ENCODE measurements at regions not wholly inside any gene's neighbourhood (a gene's known extent, or its start where the extent isn't known, plus 50 kb on each side); places are given as distances from the start of the nearest gene placed in this dataset.

DNA sequence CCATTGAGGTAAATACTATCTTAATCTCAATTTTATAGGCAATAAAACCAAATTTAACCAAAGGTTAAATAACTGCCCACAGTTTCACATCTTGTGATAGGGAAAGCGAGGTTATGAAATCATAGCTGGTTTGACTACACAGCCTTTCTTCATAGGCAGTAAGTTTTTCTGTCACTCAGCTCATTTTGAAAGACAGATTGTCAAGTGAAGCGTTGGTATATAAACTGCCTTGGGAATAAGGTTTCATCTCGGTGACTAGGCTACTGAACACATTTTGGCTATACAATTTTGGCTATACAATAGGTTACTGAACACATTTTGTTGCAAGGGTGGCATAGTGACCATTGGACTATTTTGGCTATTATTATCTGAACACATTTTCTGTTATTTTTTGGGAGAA lies 793.7 kb downstream of the TRHDE start:
- Histone ChIP-seq H3K4me2 (no peak overlapping the region), H3K9me3 (no peaks in the 10 kb centered on the region), H3K4me1 (no peaks in the 10 kb centered on the region), H3K27ac (no peak overlapping the region), H3K4me3 (no peak overlapping the region)
- ATAC-seq (no peak), FAIRE-seq (no peak), DNase-seq (ENCODE audit: low read depth in 1 of 2, low spot score in 1 of 2) (no peak)
- ChIA-PET CTCF (no interaction called here), POLR2A (no interaction called here)
- no peak for TF ChIP-seq ZNF302 (CRISPR knock-in tag; IDR thresholded peaks at IDR 0.05)
- no peak for TF ChIP-seq RAD21 (conservative IDR thresholded peaks at IDR 0.05 in 1 of 2, IDR thresholded peaks at IDR 0.05 in 1 of 2)
- TF ChIP-seq HDAC2 (IDR thresholded peaks at IDR 0.05): no peak
- TF ChIP-seq MAFK (IDR thresholded peaks at IDR 0.05; ENCODE audit: partially characterized antibody): no peak
- 6% methylated on average over 3 of the region's 3 CpGs for WGBS (ENCODE audit: missing lambda C conversion rate)

DNA sequence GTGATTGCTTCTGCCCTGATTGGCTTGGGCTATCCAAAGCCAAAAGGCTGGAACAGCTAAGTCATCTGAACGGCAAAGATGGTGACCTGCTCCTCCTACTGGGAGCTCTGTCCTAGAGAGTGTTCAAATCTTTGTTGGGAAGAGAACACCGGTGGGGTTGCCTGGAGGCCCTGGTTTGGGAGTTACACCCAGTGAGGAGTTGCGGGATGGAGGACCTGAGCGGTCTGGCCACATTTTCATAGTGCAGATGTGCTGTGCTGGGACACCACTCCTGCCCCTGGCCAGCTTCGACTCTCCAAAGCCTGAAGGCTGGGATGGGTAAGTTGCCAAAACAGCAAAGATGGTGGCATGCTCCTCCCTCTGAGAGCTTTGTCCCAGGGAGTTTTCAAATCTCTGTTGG lies 795.4 kb downstream of the TRHDE start:
- H3K4me1 ChIP-seq: no peaks in the 10 kb centered on the region
- no peak overlapping the region for H3K4me2 ChIP-seq
- DNase-seq (ENCODE audit: low read depth in 1 of 2, low spot score in 1 of 2): no peak
- TF ChIP-seq JUN (IDR thresholded peaks at IDR 0.05) (no peak), JUNB (IDR thresholded peaks at IDR 0.05) (no peak), ZNF302 (CRISPR knock-in tag; IDR thresholded peaks at IDR 0.05) (no peak), POLR2AphosphoS2 (conservative IDR thresholded peaks at IDR 0.05; ENCODE audit: low read length) (no peak), BHLHE40 (IDR thresholded peaks at IDR 0.05; ENCODE audit: low read depth, low read length) (no peak), CHD2 (IDR thresholded peaks at IDR 0.05; ENCODE audit: low read length, partially characterized antibody) (no peak), MAZ (IDR thresholded peaks at IDR 0.05; ENCODE audit: borderline replicate concordance, low read depth, low read length) (no peak)
- H3K9me3 ChIP-seq: no peaks in the 10 kb centered on the region
- POLR2A ChIA-PET: no interaction called here
- ATAC-seq: no peak
- FAIRE-seq: no peak
- CTCF ChIA-PET: interaction anchor here (1.3 kb wide), 1 partner anchor 11 kb away, joined by 3 read pairs; no protein-coding TSS in a partner anchor
- no peak overlapping the region for H3K27ac ChIP-seq
- no peak overlapping the region for H3K4me3 ChIP-seq
- 17% methylated on average over 5 of the region's 5 CpGs for WGBS (ENCODE audit: missing lambda C conversion rate)

GRCh38 chr12:73072214-73072613 lies 800.0 kb downstream of the TRHDE start:
- FAIRE-seq: no peak
- CTCF ChIA-PET: no interaction called here
- no peak for ATAC-seq
- Histone ChIP-seq H3K4me2 (no peak overlapping the region), H3K9me3 (peaks cover 7% of the 10 kb centered on the region; the same call in 1 of the 3 replicates), H3K4me3 (no peak overlapping the region), H3K4me1 (no peaks in the 10 kb centered on the region), H3K27ac (no peak overlapping the region)
- no peak for DNase-seq (ENCODE audit: low read depth in 1 of 2, low spot score in 1 of 2)
- 9% methylated on average over 4 of the region's 4 CpGs for WGBS (ENCODE audit: missing lambda C conversion rate)
- POLR2A ChIA-PET: no interaction called here
- TF ChIP-seq POLR2A (IDR thresholded peaks at IDR 0.05; ENCODE audit: low read length) (0 out of 2 replicates have a peak, but pooled peaks have one; percentile 9), MAZ (IDR thresholded peaks at IDR 0.05; ENCODE audit: borderline replicate concordance, low read depth, low read length) (no peak)
- TF ChIP-seq, protein P1, sequence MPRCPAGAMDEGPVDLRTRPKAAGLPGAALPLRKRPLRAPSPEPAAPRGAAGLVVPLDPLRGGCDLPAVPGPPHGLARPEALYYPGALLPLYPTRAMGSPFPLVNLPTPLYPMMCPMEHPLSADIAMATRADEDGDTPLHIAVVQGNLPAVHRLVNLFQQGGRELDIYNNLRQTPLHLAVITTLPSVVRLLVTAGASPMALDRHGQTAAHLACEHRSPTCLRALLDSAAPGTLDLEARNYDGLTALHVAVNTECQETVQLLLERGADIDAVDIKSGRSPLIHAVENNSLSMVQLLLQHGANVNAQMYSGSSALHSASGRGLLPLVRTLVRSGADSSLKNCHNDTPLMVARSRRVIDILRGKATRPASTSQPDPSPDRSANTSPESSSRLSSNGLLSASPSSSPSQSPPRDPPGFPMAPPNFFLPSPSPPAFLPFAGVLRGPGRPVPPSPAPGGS (IDR thresholded peaks at IDR 0.05): no peak

GRCh38 chr12:73076760-73077159 lies 804.6 kb downstream of the TRHDE start:
- no peak for FAIRE-seq
- TF ChIP-seq NFE2L2 (conservative IDR thresholded peaks at IDR 0.05; ENCODE audit: low read length): no peak
- no peak for TF ChIP-seq FOXS1 (CRISPR knock-in tag; IDR thresholded peaks at IDR 0.05)
- TF ChIP-seq RNF2 (IDR thresholded peaks at IDR 0.05; ENCODE audit: borderline replicate concordance, low read depth): no peak
- TF ChIP-seq ZC3H11A (IDR thresholded peaks at IDR 0.05): no peak
- TF ChIP-seq, protein P2, sequence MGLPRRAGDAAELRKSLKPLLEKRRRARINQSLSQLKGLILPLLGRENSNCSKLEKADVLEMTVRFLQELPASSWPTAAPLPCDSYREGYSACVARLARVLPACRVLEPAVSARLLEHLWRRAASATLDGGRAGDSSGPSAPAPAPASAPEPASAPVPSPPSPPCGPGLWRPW (IDR thresholded peaks at IDR 0.05): no peak
- 4% methylated on average over 2 of the region's 2 CpGs for WGBS (ENCODE audit: missing lambda C conversion rate)

DNA sequence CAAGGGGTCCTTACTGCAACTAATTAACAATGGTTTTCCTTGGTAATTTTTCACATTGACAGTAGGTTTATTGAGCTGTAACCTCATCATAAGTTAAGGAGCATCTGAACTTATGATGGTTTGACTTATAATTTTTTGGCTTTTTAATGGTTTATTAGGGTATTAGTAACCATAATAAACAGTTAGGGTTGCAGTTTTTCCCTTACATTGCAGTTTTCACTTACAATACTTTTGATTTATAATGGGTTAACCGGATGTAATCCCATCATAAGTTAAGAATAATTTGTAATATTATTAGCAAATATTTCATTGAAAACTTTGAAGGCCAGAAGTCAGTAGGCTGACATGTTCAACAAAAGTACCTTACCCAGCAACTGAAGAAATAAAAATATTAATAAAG lies 811.6 kb downstream of the TRHDE start:
- WGBS (ENCODE audit: missing lambda C conversion rate): 4% methylated on average over 1 of the region's 1 CpG
- POLR2A ChIA-PET: no interaction called here
- FAIRE-seq: no peak
- no peak for DNase-seq (ENCODE audit: low read depth in 1 of 2, low spot score in 1 of 2)
- Histone ChIP-seq H3K4me3 (no peak overlapping the region), H3K27ac (no peak overlapping the region), H3K9me3 (no peaks in the 10 kb centered on the region), H3K4me1 (no peaks in the 10 kb centered on the region), H3K4me2 (no peak overlapping the region)
- TF ChIP-seq MAFK (IDR thresholded peaks at IDR 0.05; ENCODE audit: partially characterized antibody) (peak; percentile 62), RNF2 (IDR thresholded peaks at IDR 0.05; ENCODE audit: borderline replicate concordance, low read depth) (no peak)
- CTCF ChIA-PET: no interaction called here
- no peak for ATAC-seq

More at GRCh38 chr12:73076760-73077159, 804.6 kb downstream of the TRHDE start:
- H3K27ac ChIP-seq: no peak overlapping the region
- ATAC-seq: no peak
- no peaks in the 10 kb centered on the region for H3K4me1 ChIP-seq
- peaks cover 7% of the 10 kb centered on the region; the same call in 1 of the 3 replicates for H3K9me3 ChIP-seq
- no peak overlapping the region for H3K4me3 ChIP-seq
- DNase-seq (ENCODE audit: low read depth in 1 of 2, low spot score in 1 of 2): no peak
- H3K4me2 ChIP-seq: no peak overlapping the region
- ChIA-PET CTCF (no interaction called here), POLR2A (no interaction called here)

Measured in A549 (cell line).